HG02870 (cell line): ENCODE measurements at regions not wholly inside any gene's neighbourhood (a gene's known extent, or its start where the extent isn't known, plus 50 kb on each side); places are given as distances from the start of the nearest gene placed in this dataset.
"Not testable (repeated sequence)": the region's sequence is repeated elsewhere in the genome, so short reads cannot be mapped to it uniquely, and the experiment has no call there.

Experiments used
- ATAC-seq: cut with Tn5 transposase; IDR thresholded peaks from one replicate; pipeline ENCODE4 v1.9.1; 2021; ENCODE audit warnings: mild to moderate bottlenecking, moderate library complexity; ENCODE audit not compliant: unreplicated experiment

DNA sequence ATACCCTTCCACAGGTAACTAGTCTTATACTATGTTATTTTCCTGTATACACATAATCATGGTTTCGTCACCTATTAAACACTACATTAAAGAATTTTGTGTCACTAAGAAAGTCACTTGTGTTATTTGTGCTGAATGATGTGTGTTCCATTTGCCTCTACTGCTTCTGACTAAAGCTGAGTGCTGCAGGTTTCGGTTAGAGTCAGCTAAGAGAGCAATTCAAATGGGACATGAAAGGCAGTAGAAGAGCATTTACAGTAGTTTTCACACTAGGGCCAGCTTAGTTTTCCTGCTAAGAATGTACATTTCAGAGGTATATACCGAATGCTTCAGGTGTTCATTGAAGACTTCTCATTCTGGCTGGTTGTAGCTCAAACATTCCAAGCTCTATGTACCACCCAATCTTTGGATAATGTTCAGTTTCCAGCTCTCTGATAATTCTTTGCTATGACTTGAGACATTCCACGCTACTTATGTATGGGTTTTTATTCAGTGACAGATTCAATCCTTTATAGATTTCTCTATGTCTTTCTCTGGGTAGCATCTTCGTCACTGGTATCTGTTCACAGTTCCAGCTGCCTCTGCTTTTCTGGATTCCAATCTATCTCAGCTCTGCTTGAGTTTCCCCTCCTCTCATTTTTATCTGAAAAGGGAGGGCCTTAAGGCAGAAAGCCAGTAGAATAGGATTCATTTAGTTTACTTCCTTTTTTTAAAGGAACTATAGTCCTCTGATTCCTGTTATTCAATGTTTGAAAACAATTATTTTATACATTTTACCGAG, 164.4 kb downstream of the CXXC4 start:
- ATAC-seq = peak; percentile 65

DNA sequence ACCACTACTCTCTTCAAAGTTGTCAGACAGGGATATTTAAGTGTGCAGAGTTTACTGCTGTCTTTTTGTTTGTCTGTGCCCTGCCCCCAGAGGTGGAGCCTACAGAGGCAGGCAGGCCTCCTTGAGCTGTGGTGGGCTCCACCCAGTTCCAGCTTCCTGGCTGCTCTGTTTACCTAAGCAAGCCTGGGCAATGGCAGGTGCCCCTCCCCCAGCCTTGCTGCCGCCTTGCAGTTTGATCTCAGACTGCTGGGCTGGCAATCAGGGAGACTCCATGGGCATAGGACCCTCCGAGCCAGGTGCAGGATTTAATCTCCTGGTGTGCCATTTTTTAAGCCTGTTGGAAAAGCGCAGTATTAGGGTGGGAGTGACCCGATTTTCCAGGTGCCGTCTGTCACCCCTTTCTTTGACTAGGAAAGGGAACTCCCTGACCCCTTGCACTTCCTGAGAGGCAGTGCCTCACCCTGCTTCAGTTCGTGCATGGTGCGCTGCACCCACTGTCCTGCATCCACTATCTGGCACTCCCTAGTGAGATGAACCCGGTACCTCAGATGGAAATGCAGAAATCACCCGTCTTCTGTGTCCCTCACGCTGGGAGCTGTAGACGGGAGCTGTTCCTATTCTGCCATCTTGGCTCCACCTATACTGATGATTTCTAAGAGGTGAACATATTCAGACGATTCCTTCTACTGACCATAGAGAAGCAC, 167.6 kb downstream of the CXXC4 start:
- not testable (repeated sequence) for ATAC-seq

DNA sequence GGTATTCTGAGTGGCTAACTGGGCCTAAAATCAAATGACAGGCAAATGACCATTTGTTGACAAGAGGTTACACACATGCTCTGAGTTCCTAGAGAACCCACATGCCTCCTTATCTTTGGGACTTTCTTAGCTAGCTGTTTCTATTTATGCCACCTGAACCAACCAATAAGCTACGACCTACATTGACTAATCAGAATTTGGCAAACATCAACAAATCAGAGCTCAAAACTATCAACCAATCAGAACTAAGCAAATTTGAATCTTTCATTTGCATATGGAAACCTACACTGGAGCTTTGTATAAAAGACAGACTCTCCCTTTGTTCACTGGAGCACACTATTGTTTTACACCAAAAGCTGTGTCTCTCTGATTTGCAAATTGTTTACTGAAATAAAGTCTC, 192.0 kb downstream of the CXXC4 start:
- ATAC-seq = no peak

DNA sequence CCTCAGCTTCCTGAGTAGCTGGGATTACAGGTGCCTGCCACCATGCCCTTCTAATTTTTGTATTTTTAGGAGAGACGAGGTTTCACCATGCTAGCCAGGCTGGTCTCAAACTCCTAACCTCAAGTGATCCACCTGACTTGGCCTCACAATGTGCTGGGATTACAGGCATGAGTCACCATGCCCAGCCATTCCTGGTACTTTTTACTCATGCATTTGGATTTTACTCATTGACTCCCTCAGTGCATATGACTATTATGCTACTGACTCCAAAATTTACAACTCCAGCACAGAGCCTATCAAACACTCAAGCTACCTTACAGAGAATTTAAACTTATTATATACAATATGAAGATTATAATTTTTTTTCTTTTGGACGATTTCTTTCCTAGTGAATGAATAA, 199.9 kb downstream of the CXXC4 start:
- ATAC-seq = no peak

DNA sequence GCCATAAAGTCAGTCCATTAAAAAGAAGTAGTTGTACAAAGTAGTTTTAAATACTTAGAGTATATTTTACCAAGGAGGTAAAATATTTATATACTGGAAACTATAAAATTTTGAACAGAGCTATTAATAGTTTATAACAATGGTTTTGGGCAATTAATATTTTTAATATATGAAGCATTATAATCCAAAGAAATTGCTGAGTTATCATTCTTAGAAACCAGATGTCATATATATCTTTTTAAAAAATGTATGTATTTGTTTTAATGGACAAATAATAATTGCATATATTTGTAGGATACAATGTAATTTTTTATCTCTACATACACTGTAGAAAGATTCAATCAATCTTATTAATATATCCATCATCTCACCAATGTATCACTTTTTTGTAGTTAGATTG, 207.8 kb downstream of the CXXC4 start:
- ATAC-seq = no peak

DNA sequence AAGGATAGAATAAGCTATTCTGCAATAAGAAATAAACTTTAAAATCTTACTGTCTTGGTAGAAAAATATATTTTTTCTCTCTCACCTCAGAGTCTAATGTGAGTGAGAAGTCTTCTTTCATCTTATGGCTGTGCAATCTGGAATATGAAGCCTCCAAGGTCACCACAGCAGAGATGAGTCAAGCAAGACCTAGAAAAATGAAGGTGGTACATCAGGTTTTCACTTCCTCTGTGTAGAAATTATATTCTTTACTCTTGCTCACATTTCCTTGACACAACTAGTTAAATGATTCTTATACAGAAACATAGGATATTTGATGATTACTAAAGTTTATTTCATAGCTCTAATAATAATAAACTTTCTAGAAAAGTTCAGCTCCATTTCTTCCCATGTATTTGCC, 211.4 kb downstream of the CXXC4 start:
- no peak for ATAC-seq

DNA sequence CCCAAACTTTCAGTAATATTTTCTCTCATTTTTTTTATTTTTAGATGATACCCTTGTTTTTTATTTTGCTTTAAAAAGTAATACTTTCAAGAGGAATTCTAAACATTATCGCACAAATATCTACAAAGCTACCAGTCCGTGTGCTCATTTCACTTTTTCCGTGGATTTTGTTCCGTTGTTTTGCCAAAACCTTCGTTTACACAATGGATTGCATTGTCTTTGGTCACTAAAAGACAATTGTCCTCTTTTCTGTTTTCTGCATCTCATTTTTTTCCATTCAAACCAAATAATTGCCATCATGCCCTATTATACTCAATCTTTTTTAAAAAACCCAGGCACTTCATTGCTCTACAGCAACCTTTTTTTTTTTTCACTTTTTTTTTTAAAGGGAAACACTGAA, 214.9 kb downstream of the CXXC4 start:
- ATAC-seq = no peak

DNA sequence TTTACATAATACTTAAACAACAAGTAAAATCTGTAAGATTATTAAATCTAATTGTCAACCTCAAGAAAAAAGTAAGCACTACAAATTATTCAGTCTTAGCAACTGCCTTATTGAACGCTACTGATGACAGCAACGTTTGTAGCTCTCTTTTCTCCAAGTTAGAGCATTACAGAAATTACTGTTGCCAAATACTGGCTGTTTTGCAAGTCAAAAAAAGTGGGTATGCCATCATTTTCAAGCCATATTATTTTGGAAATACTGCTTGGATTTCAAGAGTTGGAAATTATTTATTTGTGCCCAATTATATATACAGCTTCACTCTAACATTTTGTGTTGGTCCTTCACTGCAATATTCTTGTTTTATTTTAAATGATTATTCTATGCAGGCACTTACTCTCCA, 221.7 kb downstream of the CXXC4 start:
- ATAC-seq = no peak

DNA sequence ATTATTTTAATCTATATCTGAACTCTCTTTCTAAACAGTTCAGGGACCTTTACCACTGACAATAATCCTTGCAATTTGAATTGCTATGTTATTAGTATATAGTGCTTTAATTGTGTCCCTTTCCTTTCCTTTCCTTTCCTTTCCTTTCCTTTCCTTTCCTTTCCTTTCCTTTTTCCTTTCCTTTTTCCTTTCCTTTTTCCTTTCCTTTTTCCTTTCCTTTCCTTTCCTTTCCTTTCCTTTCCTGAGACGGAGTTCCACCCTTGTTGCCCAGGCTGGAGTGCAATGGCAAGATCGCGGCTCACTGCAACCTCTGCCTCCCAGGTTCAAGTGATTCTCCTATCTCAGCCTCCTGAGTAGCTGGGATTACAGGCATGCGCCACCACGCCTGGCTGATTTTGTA, 225.1 kb downstream of the CXXC4 start:
- ATAC-seq = not testable (repeated sequence)

DNA sequence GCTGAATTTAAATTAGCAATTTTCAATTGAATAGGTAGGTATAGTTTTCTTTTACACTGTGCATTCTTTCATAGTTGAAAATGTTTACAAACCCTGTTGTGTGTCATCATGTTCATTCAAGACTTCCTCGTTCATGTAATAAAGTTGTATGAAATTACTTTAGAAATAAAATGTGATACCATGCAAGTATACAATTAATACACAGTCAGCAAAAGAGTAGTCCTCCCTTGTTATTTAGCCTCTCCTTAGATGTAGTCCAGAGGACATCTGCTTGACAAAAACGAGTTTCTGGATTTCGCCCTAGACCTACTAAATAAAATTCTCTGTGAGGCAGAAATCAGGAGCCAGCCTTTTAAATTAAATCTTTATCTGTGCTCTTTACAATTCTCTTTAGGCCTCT, 231.6 kb downstream of the CXXC4 start:
- no peak for ATAC-seq

DNA sequence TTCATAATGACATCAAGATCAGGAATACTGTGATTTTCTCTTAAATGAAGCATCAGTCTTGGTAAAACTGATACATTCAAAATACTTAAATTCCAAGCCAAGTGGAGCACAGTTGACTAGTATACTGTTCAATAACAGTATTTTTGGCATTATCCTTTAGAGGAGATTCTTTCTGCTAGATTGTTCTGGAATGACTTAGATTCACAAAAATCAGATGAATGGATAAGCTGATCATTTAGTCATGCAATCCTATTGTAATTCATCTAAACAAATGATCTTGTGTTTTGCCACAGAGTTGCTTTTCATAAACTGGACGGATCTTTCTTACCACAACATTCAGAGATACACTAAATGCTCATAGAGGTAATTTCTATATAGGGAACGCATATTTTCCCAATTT, 232.0 kb downstream of the CXXC4 start:
- ATAC-seq = no peak

DNA sequence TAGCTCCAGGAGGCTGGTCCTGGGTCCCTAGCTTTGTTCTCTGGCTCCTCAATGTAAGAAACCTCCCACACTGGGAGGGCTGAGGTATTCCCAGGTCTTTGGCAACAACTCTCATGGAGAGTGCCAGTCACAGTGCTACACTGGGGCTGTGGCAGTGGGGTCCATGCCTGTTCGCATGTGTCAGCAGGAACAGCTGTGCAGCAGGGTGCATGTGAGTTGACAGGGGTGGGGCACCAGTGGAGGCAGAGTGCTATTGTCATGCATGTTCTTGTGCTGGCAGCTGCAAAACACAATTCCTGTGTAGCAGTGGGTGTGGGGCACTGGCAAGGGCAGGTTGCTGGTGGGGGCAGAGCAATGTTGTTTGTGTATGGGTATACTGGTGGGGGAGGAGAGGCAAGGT, 246.0 kb downstream of the CXXC4 start:
- no peak for ATAC-seq

DNA sequence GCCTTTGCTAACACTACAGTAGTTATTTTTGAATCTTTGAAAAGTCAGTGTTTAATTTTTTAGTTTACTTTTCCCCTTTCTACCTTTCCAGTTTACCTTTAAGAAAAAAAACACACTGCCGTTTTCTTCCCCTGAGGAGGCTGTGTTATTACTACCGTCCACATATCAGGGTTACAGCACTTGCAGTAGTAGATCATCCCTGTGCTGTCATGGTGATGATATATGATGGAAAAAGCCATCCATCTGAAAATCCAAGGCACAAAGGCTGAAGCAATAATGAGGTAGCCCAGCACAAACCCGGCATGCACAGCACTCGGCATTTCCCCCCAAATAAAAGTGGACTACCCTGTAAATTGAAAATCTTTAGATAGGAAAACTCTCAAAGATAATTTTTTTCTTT, 258.7 kb downstream of the CXXC4 start:
- no peak for ATAC-seq

DNA sequence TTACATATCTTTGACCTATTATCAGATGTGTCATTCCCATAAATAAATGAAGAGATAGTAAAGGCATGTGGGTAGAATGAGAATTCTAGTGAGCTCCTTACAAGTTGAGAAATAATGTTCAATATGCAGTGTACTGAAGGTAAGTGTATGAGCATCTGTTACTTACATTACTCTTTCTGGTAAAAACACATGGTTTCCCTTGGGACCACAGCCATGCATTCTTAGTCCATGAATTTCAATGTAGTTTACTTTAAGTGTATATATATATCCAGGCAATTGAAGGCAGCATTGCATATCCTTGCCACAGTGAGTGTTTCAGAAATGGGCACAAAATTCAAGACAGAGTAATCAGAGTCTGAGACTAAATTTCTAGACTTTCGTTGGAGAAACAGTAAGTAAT, 277.2 kb downstream of the CXXC4 start:
- ATAC-seq = no peak

DNA sequence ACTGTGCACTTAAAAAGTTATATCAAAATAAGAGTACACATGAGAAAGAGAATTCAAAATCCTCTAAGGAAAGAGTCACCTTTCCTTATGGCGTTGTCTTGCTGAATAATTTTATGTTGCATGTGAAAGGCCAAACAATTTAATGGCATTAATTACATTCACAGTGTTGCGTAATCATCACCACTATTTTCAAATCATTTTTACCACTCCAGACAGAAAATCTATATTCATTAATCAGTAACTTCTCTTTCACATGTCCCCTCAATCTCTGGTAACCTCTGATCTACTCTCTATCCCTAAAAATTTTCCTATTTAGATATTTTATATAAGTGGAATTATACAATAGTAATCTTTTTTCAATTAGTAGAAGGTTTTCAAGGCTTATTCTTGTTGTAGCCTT, 283.0 kb downstream of the CXXC4 start:
- no peak for ATAC-seq

DNA sequence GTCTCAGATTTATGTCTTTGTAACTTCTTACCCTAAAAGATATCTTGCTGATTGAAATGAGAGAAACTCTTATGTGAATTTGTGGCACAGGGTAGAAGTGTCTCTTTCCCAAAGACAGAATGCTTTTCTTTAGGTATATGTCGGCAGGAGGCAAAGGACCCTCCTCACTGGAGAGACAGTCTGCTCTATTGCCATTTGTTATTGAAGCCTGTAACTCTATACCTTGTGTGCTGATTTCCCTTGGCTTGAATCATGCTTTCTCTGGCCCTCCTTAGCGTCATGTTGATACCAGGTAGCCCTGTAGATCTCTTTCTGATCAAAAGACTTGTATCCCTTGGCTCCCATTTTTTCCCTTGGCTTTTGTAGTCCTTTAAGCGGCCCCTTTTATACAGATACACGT, 284.3 kb downstream of the CXXC4 start:
- no peak for ATAC-seq

DNA sequence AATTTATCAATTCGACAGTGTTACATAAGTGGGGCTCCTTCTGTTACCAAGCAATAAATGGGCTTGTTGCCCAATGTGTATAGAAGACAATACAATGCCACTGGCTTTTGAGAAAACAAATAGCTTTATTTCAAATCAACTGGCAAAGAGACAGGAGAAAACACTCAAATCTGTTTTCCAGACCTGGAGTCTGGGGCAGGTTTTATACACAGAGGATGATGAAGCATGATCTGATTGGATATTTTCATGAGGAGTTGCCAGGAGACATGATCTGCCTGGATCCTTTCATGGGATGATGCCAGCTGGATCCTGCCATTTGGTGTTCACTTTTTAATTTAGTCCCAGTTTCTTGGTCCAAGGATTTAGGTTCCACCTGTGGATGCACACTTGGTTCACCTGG, 287.9 kb downstream of the CXXC4 start:
- ATAC-seq = no peak

DNA sequence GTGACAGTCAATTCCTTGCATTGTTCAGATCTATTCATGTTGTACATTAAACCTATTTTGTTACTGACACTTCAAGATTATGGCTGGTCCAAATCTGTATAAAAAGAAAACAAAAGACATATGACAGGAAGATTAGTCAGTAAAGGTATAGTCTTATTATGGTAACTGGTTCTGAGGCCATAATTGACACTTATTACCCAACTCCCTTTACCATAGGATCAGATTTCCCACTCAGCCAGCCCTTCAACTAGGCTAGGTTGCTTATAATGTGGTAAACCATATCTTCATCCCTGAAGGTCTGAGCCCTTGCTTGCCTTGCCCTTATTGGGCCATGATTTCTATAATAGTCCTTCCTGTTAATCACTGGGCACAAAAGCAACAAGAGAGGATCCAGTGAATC, 289.6 kb downstream of the CXXC4 start:
- no peak for ATAC-seq

DNA sequence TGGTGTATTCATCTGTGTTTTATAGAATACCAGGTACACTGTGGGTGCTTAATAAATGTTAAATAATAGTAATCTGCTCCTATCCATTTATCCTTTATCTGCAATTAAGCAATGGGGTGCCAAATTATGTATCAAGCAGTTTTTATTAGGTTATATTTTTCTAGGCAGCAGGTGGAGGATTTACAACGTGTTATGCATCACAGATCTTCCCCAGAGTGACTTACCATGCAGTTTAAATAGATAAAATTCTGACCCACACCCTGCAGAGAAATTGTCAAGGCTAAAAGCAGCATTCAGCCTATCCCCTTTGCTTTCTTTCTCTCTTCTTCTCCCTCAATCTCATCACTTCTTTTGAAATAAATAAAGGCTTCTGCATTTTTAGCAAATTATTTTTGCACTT, 306.4 kb downstream of the CXXC4 start:
- ATAC-seq = no peak

DNA sequence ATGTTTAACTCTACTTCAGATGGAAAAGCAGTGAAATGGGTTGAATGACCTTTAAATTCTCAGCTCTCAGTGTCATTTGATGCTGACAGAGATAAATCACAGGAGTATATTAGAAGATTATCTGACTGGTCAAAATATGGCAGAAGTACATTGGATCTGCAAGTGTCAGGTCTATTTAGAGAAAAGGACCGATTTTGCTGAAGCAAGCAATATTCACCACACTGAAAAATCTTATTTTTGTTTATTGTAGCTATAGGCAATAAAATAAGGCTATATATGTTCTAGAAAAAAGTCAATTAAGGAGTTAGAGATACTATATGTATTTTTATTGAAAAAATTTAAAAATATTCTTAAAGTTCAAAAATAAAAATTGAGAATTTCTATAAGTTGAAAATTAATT, 325.3 kb downstream of the CXXC4 start:
- ATAC-seq = no peak

DNA sequence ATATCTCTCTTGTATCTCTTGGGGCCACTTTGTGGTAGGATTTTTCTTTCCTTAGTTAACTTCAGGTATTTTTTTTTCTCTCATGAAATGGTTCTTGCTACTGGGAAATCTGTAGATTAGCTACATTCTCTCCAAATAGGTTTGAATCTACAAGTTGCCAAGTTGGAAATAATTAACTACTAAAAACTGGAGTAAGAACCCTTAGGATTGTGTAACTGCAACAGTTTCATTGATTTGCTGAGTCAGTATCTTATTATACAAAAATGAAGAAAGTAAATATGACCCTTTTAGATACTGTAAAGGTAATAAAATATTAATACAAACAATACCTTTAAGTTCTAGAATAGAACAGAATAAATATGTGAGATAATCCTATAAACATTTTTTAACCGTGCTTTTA, 327.9 kb downstream of the CXXC4 start:
- no peak for ATAC-seq

DNA sequence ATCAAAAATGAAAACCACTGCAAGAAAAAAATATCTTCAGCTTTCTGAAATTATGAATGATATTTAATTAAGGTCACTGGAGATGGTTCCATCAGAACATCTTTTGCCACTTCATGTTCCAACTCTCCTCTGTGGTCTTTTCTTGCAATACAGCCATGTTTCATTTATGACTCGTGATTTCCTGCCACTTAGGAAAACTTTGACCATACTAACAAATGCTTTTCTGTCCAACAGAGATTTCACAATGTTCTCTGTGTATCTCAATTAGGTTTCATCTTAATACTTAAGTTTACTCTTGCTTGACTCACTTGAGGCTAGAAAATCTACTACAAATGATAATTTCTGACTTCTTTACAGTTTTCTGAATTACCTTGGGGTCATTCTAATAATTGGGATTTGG, 330.9 kb downstream of the CXXC4 start:
- no peak for ATAC-seq

DNA sequence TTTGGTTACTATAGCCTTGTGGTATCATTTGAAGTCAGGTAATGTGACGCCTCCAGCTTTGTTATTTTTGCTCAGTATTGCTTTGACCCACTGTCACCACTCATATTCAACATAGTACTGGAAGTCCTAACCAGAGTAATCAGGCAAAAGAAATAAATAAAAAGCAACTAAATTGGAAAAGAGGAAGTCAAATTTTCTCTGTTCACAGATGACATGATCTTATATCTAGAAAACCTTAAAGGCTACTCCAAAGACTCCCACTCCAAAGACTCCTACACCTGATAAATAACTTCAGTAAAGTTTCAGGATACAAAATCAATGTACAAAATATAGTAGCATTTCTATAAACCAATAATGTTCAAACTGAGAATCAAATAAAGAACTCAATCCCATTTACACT, 348.6 kb downstream of the CXXC4 start:
- ATAC-seq = no peak
